Glomerular visceral epithelial cell (primary cell): ENCODE measurements at regions not wholly inside any gene's neighbourhood (a gene's known extent, or its start where the extent isn't known, plus 50 kb on each side); places are given as distances from the start of the nearest gene placed in this dataset.
"Not testable (repeated sequence)": the region's sequence is repeated elsewhere in the genome, so short reads cannot be mapped to it uniquely, and the experiment has no call there.

Source experiments
- DNase-seq: peaks from one replicate; pipeline ENCODE4 v3.0.0-alpha.2; 2016; ENCODE audit errors: extremely low spot score

DNA sequence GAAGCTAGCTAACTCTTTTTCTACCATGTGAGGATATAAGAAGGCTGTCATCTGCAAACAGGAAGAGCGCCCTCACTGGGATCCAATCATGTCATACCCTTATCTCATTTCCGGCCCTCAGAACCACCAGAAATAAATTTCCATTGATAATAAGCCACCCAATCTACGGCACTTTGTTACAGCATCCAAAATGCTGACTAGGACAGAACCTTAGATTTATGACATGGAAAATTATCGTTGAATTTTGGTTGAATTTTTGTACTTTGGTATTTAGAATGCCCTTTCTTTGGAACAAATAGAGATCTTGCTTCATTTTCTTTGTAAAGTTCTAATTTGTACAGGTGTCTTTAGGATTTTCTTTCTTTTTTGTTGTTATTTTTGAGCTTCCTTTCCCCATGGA lies 53.3 kb upstream of the CYLC2 start:
- no peak for DNase-seq

DNA sequence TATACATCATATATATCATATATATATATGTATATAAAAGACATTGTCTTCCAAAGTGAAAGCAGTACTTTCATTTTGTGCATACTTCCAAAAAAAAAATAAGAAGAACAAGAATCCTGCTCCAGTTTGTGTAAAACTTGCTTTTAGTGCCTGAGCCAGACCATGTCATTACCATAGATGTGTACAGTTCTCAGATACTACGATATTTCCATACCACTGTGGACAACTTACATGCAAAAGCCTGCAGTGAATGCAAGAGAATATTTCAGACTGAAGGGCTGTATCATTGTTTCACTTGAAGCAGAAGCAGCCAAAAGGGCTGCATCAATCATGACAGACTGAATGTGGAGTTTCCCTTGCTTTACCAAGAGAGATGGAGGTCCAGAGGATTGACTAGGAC lies 72.6 kb upstream of the CYLC2 start:
- DNase-seq = no peak

DNA sequence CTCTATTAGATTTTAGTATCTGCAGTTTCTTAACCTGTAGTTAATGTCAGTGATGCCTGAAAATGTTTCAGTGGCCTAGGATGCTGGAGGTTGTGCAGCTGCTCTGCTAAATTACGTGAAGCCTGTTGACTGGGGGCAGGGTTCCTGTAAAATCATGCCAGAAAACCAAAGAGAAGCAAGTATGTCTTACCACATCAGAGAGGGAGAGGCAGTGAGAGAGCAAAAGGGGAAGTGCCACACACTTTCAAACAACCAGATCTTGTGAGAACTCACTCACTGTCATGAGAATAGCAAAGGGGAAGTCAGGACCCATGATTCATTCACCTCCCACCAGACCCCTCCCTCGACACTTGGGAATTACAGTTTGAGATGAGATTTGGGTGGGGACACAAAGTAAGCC lies 83.9 kb upstream of the CYLC2 start:
- DNase-seq = no peak

DNA sequence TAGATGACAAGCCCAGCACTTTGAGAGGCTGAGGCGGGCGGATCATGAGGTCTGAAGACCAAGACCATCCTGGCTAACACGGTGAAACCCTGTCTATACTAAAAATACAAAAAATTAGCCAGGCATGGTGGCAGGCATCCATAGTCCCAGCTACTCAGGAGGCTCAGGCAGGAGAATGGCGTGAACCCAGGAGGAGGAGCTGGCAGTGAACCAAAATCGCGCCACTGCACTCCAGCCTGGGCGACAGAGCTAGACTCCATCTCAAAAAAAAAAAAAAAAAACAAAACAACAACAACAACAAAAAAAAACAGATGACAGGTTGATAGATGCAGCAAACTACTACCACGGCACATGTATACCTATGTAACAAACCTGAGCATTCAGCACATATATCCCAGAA lies 89.3 kb upstream of the CYLC2 start:
- DNase-seq = not testable (repeated sequence)

DNA sequence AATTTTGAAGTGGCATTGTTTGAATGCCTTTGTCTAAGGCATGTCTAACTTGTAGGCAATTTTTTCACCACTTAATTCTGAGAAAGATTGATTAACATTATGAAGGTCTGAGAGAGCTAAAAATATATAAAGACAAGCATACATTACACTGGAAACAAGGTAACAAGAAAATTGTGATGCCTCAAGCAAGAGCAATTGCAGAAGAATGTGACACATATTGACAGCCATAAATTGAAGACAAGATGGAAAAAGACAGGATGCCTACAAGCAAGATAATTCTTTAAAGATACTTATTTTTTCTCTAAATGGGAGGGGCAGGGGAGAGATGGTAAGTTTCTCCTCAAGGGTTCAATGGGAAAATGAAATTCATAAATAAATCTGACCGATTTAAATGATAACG lies 103.1 kb upstream of the CYLC2 start:
- DNase-seq = no peak

DNA sequence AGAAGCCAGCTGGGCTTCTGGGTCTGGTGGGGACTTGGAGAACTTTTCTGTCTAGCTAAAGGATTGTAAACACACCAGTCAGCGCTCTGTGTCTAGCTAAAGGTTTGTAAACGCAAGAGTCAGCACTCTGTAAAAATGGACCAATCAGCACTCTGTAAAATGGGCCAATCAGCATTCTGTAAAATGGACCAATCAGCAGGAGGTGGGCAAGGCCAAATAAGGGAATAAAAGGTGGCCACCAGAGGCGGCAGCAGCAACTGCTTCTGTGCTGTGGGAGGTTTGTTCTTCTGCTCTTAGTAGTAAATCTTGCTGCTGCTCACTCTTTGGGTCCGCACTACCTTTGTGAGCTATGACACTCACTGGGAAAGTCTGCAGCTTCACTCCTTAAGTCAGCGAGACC lies 106.4 kb upstream of the CYLC2 start:
- DNase-seq = not testable (repeated sequence)

DNA sequence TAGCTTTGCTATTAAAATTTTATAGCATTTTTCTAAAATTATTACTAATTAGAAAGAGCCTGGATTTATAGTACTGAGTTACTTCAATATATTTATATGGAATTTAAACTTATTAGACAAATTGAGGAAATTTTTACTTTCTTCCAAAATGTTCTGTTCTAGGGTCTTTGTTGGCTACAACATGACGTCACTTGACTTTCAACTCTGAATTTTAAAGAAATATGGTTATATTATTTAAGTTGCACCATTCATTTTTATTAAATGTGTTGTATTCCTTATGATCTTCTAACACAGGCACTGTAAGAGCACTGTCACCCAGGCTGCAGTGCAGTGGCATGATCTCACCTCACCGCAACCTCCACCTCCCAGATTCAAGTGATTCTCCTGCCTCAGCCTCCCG lies 119.4 kb upstream of the CYLC2 start:
- DNase-seq = no peak

DNA sequence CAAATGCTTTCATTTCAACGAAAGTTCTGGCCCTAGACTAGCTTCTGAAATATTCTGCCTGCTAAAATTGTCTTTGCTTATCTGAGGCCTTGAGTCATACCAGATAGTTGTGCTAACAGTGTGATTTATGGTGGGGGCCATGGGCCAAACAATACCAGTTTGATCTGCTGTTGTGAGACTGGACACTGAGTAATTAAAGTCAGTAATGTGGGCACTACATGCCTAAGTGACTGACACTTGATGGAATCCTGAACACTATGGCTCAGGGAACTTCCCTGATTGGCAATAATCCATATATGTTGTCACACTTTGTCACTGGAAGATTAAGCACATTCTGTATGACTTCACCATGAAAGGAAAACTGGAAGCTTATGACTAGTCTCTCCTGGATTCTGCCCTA lies 127.6 kb upstream of the CYLC2 start:
- peak; percentile 74 for DNase-seq

DNA sequence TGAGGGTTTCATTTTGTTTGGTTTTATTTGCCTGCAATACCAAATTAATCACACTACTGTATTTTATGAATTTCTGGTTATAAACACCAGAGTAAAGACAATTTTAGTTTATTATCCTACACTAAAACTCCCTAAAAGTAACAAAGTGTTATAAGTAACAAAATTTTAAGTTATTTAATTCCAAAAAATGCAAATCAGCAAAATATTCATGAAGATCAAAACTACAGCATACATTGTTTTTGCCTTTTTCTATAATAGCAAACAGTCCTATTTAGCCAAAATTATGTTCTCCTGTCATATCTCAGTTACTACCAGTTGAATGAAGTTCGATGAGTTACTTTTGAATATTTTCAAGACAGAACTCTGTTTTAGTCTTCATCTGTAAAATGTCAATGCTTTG lies 132.7 kb upstream of the CYLC2 start:
- no peak for DNase-seq

DNA sequence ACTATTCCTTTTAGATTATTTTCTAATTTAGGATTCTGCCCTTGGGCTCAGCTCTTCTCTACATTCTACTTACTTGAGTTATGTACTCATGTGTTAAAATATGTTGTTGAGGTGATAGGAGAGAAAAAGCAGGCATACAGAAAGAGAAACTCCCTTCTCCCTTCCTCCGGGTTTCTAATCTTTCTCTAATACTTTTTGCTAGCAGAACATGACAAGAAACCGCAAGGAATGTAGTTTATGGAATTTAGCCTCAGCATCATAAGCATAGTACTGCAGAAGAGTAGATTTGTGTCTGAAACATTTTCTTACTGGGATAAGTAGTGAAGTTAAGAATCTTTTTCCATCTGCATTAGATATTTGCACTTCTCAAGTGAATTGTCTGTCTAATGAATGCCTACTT lies 139.5 kb upstream of the CYLC2 start:
- no peak for DNase-seq

DNA sequence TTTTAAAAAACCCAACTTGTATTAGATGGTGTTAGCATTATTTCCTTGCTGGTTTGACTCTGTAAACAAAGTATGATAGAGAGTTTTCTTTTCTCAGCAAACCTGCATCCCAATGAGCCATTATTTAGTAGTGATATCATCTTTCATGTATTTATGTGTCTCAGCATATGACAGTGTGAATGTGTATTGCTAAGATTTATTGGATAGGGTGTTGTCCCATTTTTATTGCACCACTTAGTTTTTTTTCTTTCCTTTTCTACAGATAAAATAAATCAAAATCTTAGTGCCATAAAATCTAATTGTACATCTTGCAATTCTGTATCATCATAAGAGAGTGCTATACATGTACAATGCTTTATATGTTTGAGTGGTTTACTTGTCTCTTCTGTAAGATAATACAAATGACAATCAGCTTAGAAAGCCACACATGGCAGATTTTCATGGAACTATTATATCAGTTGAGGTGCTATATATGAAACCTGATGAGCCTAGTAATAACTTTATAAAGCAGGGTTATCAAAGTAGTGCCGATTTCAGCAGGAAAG lies 149.2 kb upstream of the CYLC2 start:
- DNase-seq = no peak

DNA sequence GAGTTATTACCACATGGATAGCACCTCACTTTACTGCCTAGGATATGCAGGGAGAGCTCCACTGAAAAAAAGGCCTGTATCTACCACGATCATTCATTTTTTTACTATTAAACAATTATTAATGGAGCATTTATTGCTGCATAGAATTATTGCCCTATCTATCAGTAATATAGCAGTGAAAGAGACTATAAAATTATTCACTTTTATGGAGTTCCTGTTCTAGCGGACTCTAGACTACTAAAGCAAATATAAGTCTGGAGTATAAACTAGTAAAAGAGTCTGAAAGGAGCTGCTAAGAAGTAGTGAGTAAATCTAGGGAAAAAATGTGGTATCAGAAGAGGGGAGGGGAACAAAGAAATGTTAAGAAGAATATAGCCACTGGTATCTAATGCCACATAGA lies 150.4 kb upstream of the CYLC2 start:
- no peak for DNase-seq

DNA sequence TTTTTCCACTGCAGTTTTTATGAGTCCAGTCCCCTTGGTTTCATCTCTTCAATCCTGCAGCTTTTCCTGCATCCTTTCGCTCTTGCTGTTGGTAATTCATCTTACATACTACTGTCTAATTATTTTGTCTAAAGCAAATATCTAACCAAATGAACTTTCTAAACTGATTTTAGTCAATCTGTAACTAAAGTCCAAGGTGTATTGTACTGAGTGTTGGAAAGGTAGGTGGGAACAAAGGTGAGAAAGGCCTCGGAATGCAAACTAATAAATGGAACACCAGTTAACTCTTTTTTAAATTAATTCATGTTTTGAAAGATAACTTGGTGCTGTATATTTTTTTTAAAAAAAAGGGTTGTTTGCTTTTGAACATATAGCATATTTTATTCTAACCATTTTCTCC lies 152.7 kb upstream of the CYLC2 start:
- no peak for DNase-seq

DNA sequence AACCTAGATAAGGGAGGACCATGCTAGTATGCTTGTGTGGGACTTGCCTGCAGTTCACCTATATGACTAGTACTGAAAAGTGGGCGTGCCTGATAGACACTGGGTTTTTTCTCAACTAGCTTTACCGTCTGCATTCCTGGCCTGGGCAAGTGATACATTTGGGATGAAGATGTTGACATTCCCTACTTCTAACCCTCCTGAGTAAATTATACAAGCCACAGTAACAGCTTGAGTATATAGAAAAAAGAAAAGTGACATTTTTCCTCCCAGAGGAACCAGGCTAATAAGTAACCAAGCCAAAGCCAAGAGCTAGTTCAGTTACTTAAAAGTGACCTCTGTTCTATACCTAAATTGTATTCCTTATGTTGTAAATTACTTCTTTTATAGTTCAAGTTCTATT lies 153.8 kb upstream of the CYLC2 start:
- DNase-seq = no peak

DNA sequence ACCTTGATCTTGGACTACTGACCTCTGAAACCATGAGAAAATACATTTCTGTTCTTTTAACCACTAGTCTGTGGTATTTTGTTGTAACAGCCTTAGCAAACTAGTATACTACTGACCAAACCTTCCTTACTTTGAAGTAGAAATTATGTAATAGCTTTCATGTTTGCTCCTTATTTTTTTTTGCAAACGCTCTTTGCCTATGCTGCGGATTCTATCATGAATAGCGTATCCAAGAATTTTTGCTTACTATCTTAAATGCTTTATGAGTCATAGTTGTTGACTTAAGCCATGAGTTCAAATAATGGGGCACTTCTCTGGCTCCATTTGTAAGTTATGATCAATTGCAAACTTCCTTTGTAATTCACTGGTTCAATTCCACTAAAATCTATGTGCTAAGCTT lies 154.8 kb upstream of the CYLC2 start:
- DNase-seq = no peak

DNA sequence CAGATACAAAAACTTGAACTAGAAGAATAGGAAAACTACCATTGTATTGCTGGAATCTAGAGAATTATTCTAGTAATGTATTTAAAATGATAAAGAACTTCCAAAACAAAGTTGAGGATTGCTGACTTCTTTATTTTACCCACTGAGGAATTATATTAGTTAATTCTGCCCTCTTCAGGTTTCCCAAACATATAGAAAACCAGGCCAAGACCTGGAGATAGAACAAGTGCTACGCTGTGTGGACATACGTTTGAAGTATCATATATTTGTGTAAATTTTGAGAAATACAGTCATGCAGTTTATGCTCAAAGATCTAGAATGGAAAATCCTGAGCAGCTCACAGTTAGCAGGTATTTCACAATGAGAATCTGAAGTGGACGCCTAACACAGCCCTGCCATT lies 162.3 kb upstream of the CYLC2 start:
- DNase-seq = no peak

DNA sequence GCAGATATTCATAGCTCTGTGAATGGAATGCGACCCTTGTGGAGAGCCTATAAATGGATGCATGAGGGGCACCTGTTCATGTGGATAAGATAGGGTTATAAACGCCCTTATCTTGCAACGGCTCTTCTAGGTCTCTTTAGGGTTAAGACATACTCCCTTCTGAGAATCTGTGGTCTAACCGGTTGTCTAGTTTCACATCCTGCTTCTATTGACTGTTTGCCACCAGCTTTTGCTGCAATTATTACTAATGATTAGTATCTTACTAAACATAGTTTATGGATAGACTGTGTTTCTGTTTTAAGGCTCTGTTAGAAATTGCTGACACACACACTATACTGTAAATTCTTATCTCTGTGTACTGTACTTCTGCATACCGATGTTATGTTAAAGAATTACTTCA lies 198.9 kb upstream of the CYLC2 start:
- no peak for DNase-seq

DNA sequence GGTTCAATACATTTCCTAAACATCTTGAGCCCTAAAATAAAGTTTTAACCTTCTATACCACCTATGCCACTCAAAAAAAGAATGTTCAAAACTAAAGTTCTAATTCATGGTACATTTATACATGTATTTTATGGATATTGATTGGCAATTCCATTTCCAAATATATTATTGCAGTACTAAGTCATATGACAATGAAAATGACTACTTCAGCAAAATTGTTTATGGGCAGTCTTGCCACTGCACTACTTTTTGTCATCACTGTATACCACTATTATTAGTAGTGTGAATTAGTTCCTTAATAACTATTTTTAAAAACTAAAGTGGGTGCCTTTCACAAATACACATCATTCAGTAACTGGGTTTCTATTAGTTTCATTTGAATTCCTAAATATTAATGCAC lies 199.6 kb upstream of the CYLC2 start:
- no peak for DNase-seq

DNA sequence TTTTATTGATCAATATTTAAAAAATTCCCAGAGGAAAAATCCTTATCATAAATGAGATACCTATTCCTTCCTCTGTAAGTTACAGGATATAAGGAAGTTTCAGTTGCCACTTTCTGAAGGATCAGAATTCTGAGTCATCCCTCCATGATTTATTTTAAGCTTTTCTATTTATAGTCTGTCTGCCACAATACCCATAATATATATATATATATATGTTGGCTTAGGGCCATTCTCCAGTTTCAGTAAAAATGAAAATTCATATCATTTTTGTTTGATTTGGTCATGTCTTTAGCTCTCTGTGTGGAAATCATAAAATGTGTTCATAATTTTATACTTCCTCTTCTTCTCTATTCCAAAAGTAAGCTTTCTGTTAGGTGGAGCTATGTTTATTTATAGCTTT lies 215.8 kb upstream of the CYLC2 start:
- DNase-seq = peak; percentile 6

DNA sequence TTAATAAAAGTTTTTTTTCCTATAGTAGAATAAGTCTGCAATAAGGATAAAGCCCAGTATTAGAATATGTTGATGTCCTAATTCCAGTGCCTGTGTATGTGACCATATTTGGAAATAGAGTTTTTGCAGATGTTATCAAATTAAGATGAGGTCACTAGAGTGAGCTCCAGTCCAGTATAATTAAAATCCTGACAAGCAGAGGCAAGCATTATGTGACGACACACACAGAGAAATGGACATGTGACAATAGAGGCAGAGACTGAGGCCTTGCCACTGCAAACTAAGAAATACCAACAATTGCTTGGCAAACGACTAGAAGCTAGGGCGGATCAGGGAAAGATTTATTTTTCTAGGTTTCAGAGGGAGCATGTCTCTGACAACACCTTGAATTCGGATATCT lies 216.4 kb upstream of the CYLC2 start:
- DNase-seq = no peak

DNA sequence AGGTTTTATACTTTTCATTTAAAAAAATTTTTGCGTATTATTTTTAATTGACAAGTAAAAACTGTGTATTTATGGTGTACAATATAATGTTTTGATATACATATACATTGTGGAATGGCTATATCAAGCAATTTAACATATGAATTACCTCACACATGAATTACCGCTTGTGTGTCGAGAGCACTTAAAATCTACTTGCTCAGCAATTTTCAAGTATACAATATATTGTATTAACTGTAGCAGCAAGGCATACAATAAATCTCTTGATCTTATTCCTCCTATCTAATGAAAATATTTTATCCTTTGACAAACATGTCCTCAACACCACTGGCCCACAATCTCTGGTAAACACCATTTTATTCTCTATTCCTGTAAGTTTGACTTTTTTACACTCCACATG lies 224.4 kb upstream of the CYLC2 start:
- DNase-seq = no peak

DNA sequence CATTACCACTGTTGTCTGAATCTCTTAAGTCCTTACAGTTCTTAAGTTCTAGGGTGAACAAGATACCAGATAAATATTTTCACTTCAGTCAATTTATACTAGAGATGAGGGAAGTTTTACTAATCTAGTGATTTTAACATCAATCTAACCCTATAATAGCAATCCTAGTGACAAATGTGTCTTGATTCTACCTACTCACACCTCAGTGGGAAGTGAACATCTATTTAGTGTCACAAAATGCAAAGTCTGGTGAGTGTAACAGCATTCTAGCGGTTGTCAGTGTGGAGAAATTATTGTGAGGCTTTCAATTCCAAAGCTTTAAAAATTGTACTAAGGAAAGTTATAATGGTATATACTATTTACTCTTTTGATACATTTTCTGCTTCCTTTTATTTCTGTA lies 225.8 kb upstream of the CYLC2 start:
- DNase-seq = no peak

DNA sequence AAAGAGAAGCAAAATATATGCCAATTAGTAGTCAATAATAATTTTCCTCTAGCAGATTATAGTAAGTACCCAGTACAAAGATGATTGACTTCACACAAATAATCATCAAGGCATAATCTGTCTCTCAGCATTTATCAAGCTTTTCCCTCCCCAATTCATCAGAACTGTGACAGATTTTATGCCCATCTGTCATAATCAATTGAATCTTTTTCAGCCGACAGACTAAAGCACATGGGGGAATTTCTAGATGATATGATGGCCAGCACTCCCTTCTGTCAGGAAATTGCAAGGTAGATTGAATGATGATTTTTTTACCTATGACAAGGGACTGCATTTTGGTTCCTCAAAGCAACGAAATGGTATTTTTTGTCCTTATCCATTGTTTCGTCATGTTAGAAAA lies 227.1 kb upstream of the CYLC2 start:
- DNase-seq = no peak

DNA sequence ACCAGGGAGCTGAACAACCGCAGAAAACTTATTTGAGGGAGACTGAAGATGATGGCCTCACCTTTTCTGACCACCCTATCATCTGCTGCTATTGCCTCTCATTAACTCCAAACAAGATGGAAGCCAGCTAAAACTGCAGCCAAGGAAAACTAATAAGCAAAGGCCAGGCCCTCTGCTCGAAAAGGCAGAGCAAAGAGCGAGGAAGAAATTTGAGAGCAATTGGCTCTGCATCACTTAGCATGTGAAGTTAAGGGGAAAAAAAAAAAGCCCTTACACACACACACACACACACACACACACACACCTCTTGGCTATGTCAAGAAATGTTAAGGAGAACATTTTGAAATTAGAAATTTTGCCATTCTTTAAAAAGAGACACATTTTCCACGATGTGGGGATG lies 228.1 kb upstream of the CYLC2 start:
- DNase-seq = no peak

DNA sequence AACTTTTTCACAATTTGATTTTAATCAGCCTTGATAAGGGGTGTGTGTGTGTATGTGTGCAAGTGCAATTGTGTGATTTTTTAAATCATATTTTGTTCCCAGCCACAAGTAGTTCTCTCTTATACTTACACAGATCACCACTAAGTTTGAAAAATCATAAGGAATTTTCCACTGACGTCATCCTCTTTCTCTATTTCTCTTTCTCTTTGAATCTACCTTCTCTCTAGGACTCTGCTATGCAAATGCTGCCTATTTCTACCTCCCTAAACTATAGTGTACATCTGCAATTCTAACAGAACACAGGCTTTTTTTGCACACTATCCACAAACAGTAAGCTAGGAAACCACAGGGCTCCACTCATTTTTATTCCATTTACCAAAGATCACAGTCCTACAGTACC lies 254.6 kb upstream of the CYLC2 start:
- no peak for DNase-seq
